ENCODE measurements at regions not wholly inside any gene's neighbourhood (a gene's known extent, or its start where the extent isn't known, plus 50 kb on each side); places are given as distances from the start of the nearest gene placed in this dataset.

GRCh38 chr20:10739134-10739533 is 65.3 kb upstream of the JAG1 start:
- TF ChIP-seq CTCF (IDR thresholded peaks at IDR 0.05) (no peak), POLR2A (IDR thresholded peaks at IDR 0.05) (no peak), POLR2AphosphoS5 (IDR thresholded peaks at IDR 0.05) (no peak)

Measured in sigmoid colon (tissue), 4 donors.